Ishikawa (cell line): ENCODE measurements at regions not wholly inside any gene's neighbourhood (a gene's known extent, or its start where the extent isn't known, plus 50 kb on each side); places are given as distances from the start of the nearest gene placed in this dataset.

ENCODE experiments used
- CEBPB ChIP-seq: IDR thresholded peaks from 2 replicates; pipeline ENCODE4 v1.6.1; 2012
- CREB1 ChIP-seq: IDR thresholded peaks from 2 replicates; pipeline ENCODE4 v1.6.1; 2012; ENCODE audit warnings: low read depth
- EGR1 ChIP-seq: IDR thresholded peaks from 2 replicates; pipeline ENCODE4 v1.6.1; 2012
- EP300 ChIP-seq: IDR thresholded peaks from 2 replicates; pipeline ENCODE4 v1.6.1; 2012; ENCODE audit warnings: borderline replicate concordance
- FOXM1 ChIP-seq: IDR thresholded peaks from 2 replicates; pipeline ENCODE4 v1.6.1; 2012; ENCODE audit warnings: low read depth, borderline replicate concordance
- NFIC ChIP-seq: IDR thresholded peaks from 2 replicates; pipeline ENCODE4 v1.6.1; 2012
- RAD21 ChIP-seq: IDR thresholded peaks from 2 replicates; pipeline ENCODE4 v1.6.1; 2012; ENCODE audit warnings: low read depth
- TAF1 ChIP-seq: IDR thresholded peaks from 2 replicates; pipeline ENCODE4 v1.6.1; 2012; ENCODE audit warnings: low read depth, mild to moderate bottlenecking
- TCF12 ChIP-seq: IDR thresholded peaks from 2 replicates; pipeline ENCODE4 v1.6.1; 2012; ENCODE audit warnings: low read depth
- TEAD4 ChIP-seq: IDR thresholded peaks from 2 replicates; pipeline ENCODE4 v1.6.1; 2012
- USF1 ChIP-seq: IDR thresholded peaks from 2 replicates; pipeline ENCODE4 v1.6.1; 2012
- YY1 ChIP-seq: IDR thresholded peaks from 2 replicates; pipeline ENCODE4 v1.6.1; 2012; ENCODE audit warnings: low read depth
- ZBTB7A ChIP-seq: IDR thresholded peaks from 2 replicates; pipeline ENCODE4 v1.6.1; 2012; ENCODE audit warnings: low read depth
- TF ChIP-seq, protein P1 (sequence below): IDR thresholded peaks from 2 replicates; pipeline ENCODE4 v1.6.1; 2012
- TF ChIP-seq, protein P2 (sequence below): IDR thresholded peaks from 2 replicates; pipeline ENCODE4 v1.6.1; 2012; ENCODE audit warnings: low read depth, mild to moderate bottlenecking

DNA sequence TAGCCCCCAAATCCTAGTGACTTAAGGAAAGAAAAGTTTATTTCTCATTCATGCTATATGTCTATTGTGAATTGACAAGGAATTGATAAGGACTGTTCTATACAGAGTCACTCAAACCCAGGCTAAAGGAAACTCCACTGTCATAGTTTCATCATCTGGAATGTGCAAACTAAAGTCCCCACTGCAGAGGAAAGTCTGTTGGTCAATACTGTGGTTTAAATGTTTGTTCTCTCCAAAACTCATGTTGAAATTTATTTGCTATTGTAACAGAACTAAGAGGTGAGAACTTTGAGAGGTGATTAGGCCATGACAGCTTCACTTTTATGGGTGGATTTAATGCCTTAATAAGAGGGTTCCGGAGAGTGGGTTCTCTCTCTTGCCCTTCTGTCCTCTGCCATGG lies 149.6 kb downstream of the COX18 start:
- TF ChIP-seq FOXM1 = no peak
- TF ChIP-seq EP300 = no peak
- no peak for TF ChIP-seq RAD21
- TF ChIP-seq, protein P1, sequence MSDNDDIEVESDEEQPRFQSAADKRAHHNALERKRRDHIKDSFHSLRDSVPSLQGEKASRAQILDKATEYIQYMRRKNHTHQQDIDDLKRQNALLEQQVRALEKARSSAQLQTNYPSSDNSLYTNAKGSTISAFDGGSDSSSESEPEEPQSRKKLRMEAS = no peak
- no peak for TF ChIP-seq TEAD4
- TF ChIP-seq EGR1 = no peak
- TF ChIP-seq NFIC = no peak
- TF ChIP-seq TCF12 = no peak
- TF ChIP-seq TAF1 = no peak
- TF ChIP-seq, protein P2, sequence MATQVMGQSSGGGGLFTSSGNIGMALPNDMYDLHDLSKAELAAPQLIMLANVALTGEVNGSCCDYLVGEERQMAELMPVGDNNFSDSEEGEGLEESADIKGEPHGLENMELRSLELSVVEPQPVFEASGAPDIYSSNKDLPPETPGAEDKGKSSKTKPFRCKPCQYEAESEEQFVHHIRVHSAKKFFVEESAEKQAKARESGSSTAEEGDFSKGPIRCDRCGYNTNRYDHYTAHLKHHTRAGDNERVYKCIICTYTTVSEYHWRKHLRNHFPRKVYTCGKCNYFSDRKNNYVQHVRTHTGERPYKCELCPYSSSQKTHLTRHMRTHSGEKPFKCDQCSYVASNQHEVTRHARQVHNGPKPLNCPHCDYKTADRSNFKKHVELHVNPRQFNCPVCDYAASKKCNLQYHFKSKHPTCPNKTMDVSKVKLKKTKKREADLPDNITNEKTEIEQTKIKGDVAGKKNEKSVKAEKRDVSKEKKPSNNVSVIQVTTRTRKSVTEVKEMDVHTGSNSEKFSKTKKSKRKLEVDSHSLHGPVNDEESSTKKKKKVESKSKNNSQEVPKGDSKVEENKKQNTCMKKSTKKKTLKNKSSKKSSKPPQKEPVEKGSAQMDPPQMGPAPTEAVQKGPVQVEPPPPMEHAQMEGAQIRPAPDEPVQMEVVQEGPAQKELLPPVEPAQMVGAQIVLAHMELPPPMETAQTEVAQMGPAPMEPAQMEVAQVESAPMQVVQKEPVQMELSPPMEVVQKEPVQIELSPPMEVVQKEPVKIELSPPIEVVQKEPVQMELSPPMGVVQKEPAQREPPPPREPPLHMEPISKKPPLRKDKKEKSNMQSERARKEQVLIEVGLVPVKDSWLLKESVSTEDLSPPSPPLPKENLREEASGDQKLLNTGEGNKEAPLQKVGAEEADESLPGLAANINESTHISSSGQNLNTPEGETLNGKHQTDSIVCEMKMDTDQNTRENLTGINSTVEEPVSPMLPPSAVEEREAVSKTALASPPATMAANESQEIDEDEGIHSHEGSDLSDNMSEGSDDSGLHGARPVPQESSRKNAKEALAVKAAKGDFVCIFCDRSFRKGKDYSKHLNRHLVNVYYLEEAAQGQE = no peak

DNA sequence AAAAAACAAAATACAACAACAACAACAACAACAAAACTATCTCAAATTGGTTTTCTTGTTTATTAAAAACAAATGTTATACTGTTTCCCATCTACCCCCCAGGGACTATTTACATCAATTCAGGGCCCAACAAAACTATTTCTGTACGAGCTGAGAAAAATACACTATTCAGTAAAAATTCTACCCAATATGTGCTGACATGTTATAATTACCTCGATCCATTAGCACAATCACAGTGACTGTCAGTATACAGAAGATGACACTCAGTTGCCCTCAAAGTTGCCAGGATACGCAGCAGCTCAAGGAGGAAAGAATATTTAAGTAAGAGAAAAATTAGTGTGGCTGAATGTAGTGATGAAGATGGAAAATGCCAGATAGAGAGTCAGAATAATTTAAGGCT lies 150.1 kb downstream of the COX18 start:
- no peak for TF ChIP-seq TCF12
- TF ChIP-seq FOXM1 = no peak
- TF ChIP-seq NFIC = no peak

DNA sequence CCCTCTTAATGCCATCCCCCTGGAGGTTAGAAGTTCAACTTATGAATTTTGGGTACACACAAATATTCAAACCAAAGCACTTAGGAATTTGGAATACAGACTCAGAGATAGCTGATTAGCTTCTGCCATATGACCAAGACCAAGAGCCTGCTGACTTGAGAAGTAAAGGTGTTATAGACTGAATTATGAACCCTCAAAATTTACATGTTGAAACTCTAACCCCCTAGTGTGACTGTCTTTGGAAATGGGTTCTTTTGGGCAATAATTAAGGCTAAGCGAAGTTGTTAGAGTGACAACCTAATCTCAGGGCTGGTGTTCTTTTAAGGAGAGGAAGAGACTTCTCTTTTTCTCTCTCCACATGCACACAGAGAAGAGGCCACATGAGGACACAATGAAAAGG lies 151.2 kb downstream of the COX18 start:
- no peak for TF ChIP-seq TEAD4
- no peak for TF ChIP-seq CEBPB
- no peak for TF ChIP-seq TCF12
- TF ChIP-seq, protein P1 = no peak
- no peak for TF ChIP-seq ZBTB7A
- no peak for TF ChIP-seq FOXM1
- TF ChIP-seq USF1 = no peak
- no peak for TF ChIP-seq YY1
- no peak for TF ChIP-seq NFIC
- TF ChIP-seq CREB1 = no peak
- no peak for TF ChIP-seq TAF1
- TF ChIP-seq, protein P2 = no peak
- no peak for TF ChIP-seq EGR1
- TF ChIP-seq EP300 = no peak
- TF ChIP-seq RAD21 = no peak

- no peak for TF ChIP-seq RAD21
- TF ChIP-seq YY1 = no peak
- TF ChIP-seq CREB1 = no peak
- no peak for TF ChIP-seq EP300
- no peak for TF ChIP-seq ZBTB7A
- TF ChIP-seq CEBPB = no peak
- TF ChIP-seq, protein P2 = no peak
- no peak for TF ChIP-seq FOXM1
- no peak for TF ChIP-seq NFIC
- TF ChIP-seq EGR1 = no peak
- TF ChIP-seq, protein P1 = no peak
- TF ChIP-seq TEAD4 = no peak
- no peak for TF ChIP-seq USF1
- TF ChIP-seq TCF12 = no peak
Observed at GRCh38 chr4:72911316-72911715, 158.2 kb downstream of the COX18 start.
